HEK293 (cell line): ENCODE measurements at regions not wholly inside any gene's neighbourhood (a gene's known extent, or its start where the extent isn't known, plus 50 kb on each side); places are given as distances from the start of the nearest gene placed in this dataset.

Experiments used
- CTCF ChIP-seq: fragments of 450-650 bp; formaldehyde crosslinking; IDR thresholded peaks from 2 replicates; pipeline ENCODE4 v1.5.1; 2016; ENCODE audit warnings: missing biosample characterization, missing genetic modification characterization
- EGR2 ChIP-seq: fragments of 450-650 bp; formaldehyde crosslinking; IDR thresholded peaks from 2 replicates; pipeline ENCODE4 v1.5.1; 2016; ENCODE audit warnings: low read depth, missing biosample characterization, missing genetic modification characterization
- TCF7L2 ChIP-seq: IDR thresholded peaks from 2 replicates; pipeline ENCODE4 v1.6.1; 2011; ENCODE audit warnings: low read depth, mild to moderate bottlenecking, inconsistent platforms, low read length, moderate library complexity, borderline replicate concordance
- TRIM28 ChIP-seq: IDR thresholded peaks from 2 replicates; pipeline ENCODE4 v1.6.1; 2011; ENCODE audit warnings: low read length, control low read depth, borderline replicate concordance
- ZFP69B ChIP-seq: fragments of 450-650 bp; formaldehyde crosslinking; IDR thresholded peaks from 2 replicates; pipeline ENCODE4 v1.5.1; 2016; ENCODE audit warnings: missing biosample characterization, missing genetic modification characterization
- ZIC2 ChIP-seq: fragments of 450-650 bp; formaldehyde crosslinking; IDR thresholded peaks from 2 replicates; pipeline ENCODE4 v1.5.1; 2016; ENCODE audit warnings: missing biosample characterization, missing genetic modification characterization
- ZNF433 ChIP-seq: fragments of 450-650 bp; formaldehyde crosslinking; IDR thresholded peaks from 2 replicates; pipeline ENCODE4 v1.5.1; 2016; ENCODE audit warnings: missing biosample characterization, missing genetic modification characterization, low read depth
- ZNF530 ChIP-seq: fragments of 450-650 bp; formaldehyde crosslinking; IDR thresholded peaks from 2 replicates; pipeline ENCODE4 v1.5.1; 2016; ENCODE audit warnings: low read depth, missing biosample characterization, missing genetic modification characterization
- ZNF561 ChIP-seq: fragments of 450-650 bp; IDR thresholded peaks from 2 replicates; pipeline ENCODE4 v1.5.1; 2018; ENCODE audit warnings: missing biosample characterization, missing genetic modification characterization, borderline replicate concordance
- ZNF571 ChIP-seq: fragments of 450-650 bp; formaldehyde crosslinking; IDR thresholded peaks from 2 replicates; pipeline ENCODE4 v1.5.0; 2017; ENCODE audit warnings: missing biosample characterization, missing genetic modification characterization
- ZNF677 ChIP-seq: fragments of 450-650 bp; IDR thresholded peaks from 2 replicates; pipeline ENCODE4 v1.5.0; 2018; ENCODE audit warnings: missing biosample characterization, mild to moderate bottlenecking, missing genetic modification characterization, moderate library complexity
- ZSCAN18 ChIP-seq: fragments of 450-650 bp; formaldehyde crosslinking; IDR thresholded peaks from 2 replicates; pipeline ENCODE4 v1.5.1; 2016; ENCODE audit warnings: missing biosample characterization, missing genetic modification characterization
- TF ChIP-seq, protein P1 (sequence below): fragments of 450-650 bp; formaldehyde crosslinking; IDR thresholded peaks from 2 replicates; pipeline ENCODE4 v1.5.1; 2016; ENCODE audit warnings: missing biosample characterization, missing genetic modification characterization

GRCh38 chr12:89878950-89879349 lies 170.3 kb upstream of the ATP2B1 start:
- TF ChIP-seq CTCF (tag by site-specific recombination) (no peak), ZNF561 (tag by site-specific recombination) (no peak), ZIC2 (no peak), ZFP69B (no peak), TRIM28 (no peak), TCF7L2 (no peak), ZNF433 (no peak), EGR2 (tag by site-specific recombination) (no peak), ZSCAN18 (no peak), ZNF571 (tag by site-specific recombination) (no peak), ZNF677 (tag by site-specific recombination) (no peak), ZNF530 (no peak)
- TF ChIP-seq, protein P1, sequence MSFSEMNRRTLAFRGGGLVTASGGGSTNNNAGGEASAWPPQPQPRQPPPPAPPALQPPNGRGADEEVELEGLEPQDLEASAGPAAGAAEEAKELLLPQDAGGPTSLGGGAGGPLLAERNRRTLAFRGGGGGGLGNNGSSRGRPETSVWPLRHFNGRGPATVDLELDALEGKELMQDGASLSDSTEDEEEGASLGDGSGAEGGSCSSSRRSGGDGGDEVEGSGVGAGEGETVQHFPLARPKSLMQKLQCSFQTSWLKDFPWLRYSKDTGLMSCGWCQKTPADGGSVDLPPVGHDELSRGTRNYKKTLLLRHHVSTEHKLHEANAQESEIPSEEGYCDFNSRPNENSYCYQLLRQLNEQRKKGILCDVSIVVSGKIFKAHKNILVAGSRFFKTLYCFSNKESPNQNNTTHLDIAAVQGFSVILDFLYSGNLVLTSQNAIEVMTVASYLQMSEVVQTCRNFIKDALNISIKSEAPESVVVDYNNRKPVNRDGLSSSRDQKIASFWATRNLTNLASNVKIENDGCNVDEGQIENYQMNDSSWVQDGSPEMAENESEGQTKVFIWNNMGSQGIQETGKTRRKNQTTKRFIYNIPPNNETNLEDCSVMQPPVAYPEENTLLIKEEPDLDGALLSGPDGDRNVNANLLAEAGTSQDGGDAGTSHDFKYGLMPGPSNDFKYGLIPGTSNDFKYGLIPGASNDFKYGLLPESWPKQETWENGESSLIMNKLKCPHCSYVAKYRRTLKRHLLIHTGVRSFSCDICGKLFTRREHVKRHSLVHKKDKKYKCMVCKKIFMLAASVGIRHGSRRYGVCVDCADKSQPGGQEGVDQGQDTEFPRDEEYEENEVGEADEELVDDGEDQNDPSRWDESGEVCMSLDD (tag by site-specific recombination), result no peak
